ENCODE measurements at regions not wholly inside any gene's neighbourhood (a gene's known extent, or its start where the extent isn't known, plus 50 kb on each side); places are given as distances from the start of the nearest gene placed in this dataset.

DNA sequence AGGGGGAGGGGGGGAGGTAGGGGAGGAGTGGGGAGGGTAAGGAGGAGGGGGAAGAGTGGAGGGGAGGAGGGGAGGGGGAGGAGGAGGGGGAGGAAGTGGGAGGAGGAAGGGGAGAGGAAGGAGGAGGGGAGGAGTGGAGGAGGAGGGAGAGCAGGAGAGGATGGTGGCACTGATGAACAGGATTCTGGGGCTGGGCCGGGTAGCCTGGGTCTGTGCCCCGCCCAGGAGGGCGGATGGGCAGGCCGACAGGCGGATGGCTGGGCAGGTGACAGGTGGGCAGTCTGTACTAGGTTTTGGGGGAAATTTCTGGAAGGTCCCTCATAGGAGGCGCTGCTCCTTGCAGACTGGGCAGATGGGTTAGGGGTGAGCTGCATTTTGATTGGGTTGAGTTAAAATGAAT is 66.0 kb upstream of the ADRA2C start (continued):
- TF ChIP-seq, protein P1, sequence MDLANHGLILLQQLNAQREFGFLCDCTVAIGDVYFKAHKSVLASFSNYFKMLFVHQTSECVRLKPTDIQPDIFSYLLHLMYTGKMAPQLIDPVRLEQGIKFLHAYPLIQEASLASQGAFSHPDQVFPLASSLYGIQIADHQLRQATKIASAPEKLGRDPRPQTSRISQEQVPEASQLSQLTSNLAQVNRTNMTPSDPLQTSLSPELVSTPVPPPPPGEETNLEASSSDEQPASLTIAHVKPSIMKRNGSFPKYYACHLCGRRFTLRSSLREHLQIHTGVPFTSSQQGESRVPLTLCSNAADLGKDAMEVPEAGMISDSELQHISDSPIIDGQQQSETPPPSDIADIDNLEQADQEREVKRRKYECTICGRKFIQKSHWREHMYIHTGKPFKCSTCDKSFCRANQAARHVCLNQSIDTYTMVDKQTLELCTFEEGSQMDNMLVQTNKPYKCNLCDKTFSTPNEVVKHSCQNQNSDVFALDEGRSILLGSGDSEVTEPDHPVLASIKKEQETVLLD (CRISPR knock-in tag; IDR thresholded peaks at IDR 0.05; ENCODE audit: low read depth): no peak
- TF ChIP-seq, protein P2, sequence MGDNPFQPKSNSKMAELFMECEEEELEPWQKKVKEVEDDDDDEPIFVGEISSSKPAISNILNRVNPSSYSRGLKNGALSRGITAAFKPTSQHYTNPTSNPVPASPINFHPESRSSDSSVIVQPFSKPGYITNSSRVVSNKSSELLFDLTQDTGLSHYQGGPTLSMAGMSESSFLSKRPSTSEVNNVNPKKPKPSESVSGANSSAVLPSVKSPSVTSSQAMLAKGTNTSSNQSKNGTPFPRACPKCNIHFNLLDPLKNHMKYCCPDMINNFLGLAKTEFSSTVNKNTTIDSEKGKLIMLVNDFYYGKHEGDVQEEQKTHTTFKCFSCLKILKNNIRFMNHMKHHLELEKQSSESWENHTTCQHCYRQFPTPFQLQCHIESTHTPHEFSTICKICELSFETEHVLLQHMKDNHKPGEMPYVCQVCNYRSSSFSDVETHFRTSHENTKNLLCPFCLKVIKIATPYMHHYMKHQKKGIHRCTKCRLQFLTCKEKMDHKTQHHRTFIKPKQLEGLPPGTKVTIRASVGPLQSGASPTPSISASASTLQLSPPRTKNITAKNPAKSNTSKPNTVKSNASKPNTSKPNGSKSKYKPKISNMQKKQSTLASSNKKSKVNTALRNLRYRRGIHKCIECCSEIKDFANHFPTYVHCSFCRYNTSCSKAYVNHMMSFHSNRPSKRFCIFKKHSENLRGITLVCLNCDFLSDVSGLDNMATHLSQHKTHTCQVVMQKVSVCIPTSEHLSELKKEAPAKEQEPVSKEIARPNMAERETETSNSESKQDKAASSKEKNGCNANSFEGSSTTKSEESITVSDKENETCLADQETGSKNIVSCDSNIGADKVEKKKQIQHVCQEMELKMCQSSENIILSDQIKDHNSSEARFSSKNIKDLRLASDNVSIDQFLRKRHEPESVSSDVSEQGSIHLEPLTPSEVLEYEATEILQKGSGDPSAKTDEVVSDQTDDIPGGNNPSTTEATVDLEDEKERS (CRISPR knock-in tag; IDR thresholded peaks at IDR 0.05): no peak
- TF ChIP-seq JDP2 (CRISPR knock-in tag; IDR thresholded peaks at IDR 0.05; ENCODE audit: borderline replicate concordance): no peak

DNA sequence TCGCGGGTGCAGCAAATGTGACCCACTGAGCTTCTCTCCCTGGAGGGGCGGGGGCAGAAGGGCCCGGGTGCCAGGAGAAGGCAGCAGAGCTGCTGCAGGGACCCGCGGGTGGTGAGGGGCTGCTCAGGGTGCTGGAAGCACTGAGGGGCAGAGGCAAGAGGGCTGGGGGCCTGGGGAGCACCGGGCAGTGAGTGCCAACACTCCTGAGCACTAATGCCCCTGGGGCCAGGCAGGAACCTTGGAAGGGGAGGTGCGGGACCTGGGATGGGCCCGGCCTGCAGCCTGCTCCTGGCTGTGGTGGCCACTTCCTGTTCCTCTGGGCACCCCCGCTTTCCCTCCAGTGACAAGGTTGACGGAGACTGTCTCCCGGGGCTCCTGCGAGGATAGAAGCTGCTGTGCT is 66.5 kb upstream of the ADRA2C start:
- H3K27me3 ChIP-seq (ENCODE audit: control insufficient read depth in 1 of 2, insufficient read depth in 2 of 2, low read length in 2 of 2): peaks cover 8 to 45% of the 10 kb centered on the region in 2 experiments; a peak in 4 of 5 replicates
- H3K27ac ChIP-seq (ENCODE audit: extremely low read length, insufficient read depth, low read length): no peak overlapping the region
- DNase-seq (ENCODE audit: low spot score) (no peak), FAIRE-seq (no peak), ATAC-seq (no peak)
- peaks cover 17% of the 10 kb centered on the region for H3K9me3 ChIP-seq (ENCODE audit: low read length)
- intact Hi-C loops (cut with micrococcal nuclease; ENCODE audit: unreplicated experiment): no loop called here
- no peak overlapping the region for H3K4me3 ChIP-seq (replicated peaks in 1 of 3; ENCODE audit: insufficient read depth in 1 of 3, low read depth in 2 of 3, low read length in 3 of 3)
- H3K36me3 ChIP-seq (replicated peaks in 1 of 2; ENCODE audit: control insufficient read depth in 1 of 2, insufficient read depth in 2 of 2, low read length in 2 of 2): no peaks in the 10 kb centered on the region
- ChIA-PET POLR2A (no interaction called here), CTCF (ENCODE audit: low intra/inter-chr PET ratio, low total read pairs) (no interaction called here)
- TF ChIP-seq, protein P3, sequence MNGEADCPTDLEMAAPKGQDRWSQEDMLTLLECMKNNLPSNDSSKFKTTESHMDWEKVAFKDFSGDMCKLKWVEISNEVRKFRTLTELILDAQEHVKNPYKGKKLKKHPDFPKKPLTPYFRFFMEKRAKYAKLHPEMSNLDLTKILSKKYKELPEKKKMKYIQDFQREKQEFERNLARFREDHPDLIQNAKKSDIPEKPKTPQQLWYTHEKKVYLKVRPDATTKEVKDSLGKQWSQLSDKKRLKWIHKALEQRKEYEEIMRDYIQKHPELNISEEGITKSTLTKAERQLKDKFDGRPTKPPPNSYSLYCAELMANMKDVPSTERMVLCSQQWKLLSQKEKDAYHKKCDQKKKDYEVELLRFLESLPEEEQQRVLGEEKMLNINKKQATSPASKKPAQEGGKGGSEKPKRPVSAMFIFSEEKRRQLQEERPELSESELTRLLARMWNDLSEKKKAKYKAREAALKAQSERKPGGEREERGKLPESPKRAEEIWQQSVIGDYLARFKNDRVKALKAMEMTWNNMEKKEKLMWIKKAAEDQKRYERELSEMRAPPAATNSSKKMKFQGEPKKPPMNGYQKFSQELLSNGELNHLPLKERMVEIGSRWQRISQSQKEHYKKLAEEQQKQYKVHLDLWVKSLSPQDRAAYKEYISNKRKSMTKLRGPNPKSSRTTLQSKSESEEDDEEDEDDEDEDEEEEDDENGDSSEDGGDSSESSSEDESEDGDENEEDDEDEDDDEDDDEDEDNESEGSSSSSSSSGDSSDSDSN (CRISPR knock-in tag; IDR thresholded peaks at IDR 0.05): no peak
- no peak for TF ChIP-seq ZNF841 (CRISPR knock-in tag; IDR thresholded peaks at IDR 0.05; ENCODE audit: borderline replicate concordance)
- TF ChIP-seq MIER3 (CRISPR knock-in tag; IDR thresholded peaks at IDR 0.05; ENCODE audit: borderline replicate concordance): no peak
- TF ChIP-seq, protein P4, sequence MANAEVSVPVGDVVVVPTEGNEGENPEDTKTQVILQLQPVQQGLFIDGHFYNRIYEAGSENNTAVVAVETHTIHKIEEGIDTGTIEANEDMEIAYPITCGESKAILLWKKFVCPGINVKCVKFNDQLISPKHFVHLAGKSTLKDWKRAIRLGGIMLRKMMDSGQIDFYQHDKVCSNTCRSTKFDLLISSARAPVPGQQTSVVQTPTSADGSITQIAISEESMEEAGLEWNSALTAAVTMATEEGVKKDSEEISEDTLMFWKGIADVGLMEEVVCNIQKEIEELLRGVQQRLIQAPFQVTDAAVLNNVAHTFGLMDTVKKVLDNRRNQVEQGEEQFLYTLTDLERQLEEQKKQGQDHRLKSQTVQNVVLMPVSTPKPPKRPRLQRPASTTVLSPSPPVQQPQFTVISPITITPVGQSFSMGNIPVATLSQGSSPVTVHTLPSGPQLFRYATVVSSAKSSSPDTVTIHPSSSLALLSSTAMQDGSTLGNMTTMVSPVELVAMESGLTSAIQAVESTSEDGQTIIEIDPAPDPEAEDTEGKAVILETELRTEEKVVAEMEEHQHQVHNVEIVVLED (CRISPR knock-in tag; IDR thresholded peaks at IDR 0.05; ENCODE audit: borderline replicate concordance): no peak
- in situ Hi-C loops (cut with HindIII; ENCODE audit: extremely low pct_ligation_motif_present, low pct_unique_long_range_greater_than_20kb): no loop called here
- 0 out of 2 replicates have a peak, but pooled peaks cover 5% of the 10 kb centered on the region for H3K4me1 ChIP-seq (ENCODE audit: insufficient read depth, low read length)
- H3K9ac ChIP-seq (ENCODE audit: insufficient read depth, low read depth, low read length): no peak overlapping the region
- WGBS (ENCODE audit: low lambda C conversion rate): 16% methylated on average over 7 of the region's 13 CpGs
- no peak overlapping the region for H3K4me2 ChIP-seq (ENCODE audit: low read depth, low read length)
- no peak overlapping the region for H2AFZ ChIP-seq (ENCODE audit: low read length)
- no peaks in the 10 kb centered on the region for H4K20me1 ChIP-seq (ENCODE audit: insufficient read depth, low read length)
- no TSS peak for BruUV-seq (replicated peaks)
- H3K79me2 ChIP-seq (ENCODE audit: insufficient read depth, low read length): no peaks in the 10 kb centered on the region
